ENCODE measurements at regions not wholly inside any gene's neighbourhood (a gene's known extent, or its start where the extent isn't known, plus 50 kb on each side); places are given as distances from the start of the nearest gene placed in this dataset.

GRCh38 chr19:5205937-5206750 lies 134.5 kb downstream of the PTPRS start:
- DNase-seq (ENCODE audit: low read depth), result no peak
- in situ Hi-C loops (cut with HindIII; ENCODE audit: low pct_unique_long_range_greater_than_20kb, low sequenced_read_pairs), result no loop called here

GRCh38 chr19:5205381-5205780 lies 135.2 kb downstream of the PTPRS start:
- in situ Hi-C loops (cut with HindIII; ENCODE audit: low pct_unique_long_range_greater_than_20kb, low sequenced_read_pairs), result no loop called here
- no peak for DNase-seq (ENCODE audit: low read depth)

- in situ Hi-C loops (cut with HindIII; ENCODE audit: low pct_unique_long_range_greater_than_20kb, low sequenced_read_pairs), result no loop called here
- no peak for DNase-seq (ENCODE audit: low read depth)
Measured at GRCh38 chr19:5204212-5204611, 136.4 kb downstream of the PTPRS start.
